ENCODE measurements at regions not wholly inside any gene's neighbourhood (a gene's known extent, or its start where the extent isn't known, plus 50 kb on each side); places are given as distances from the start of the nearest gene placed in this dataset.

GRCh38 chr3:27591312-27592210, 107.4 kb upstream of the SLC4A7 start:
- DNase-seq (ENCODE audit: low spot score) (no peak), ATAC-seq (no peak)

GRCh38 chr3:27590437-27591298, 106.5 kb upstream of the SLC4A7 start:
- DNase-seq (ENCODE audit: low spot score) (no peak), ATAC-seq (no peak)

GRCh38 chr3:27589795-27590194, 105.6 kb upstream of the SLC4A7 start:
- ATAC-seq (no peak), DNase-seq (ENCODE audit: low spot score) (no peak)

GRCh38 chr3:27585429-27585828, 101.2 kb upstream of the SLC4A7 start:
- DNase-seq (ENCODE audit: low spot score), result no peak
- no peak for ATAC-seq

GRCh38 chr3:27584874-27585273, 100.7 kb upstream of the SLC4A7 start:
- no peak for ATAC-seq

GRCh38 chr3:27581852-27582251, 97.7 kb upstream of the SLC4A7 start:
- ATAC-seq (no peak), DNase-seq (ENCODE audit: low spot score) (no peak)

More at GRCh38 chr3:27584874-27585273, 100.7 kb upstream of the SLC4A7 start:
- no peak for DNase-seq (ENCODE audit: low spot score)

GRCh38 chr3:27578032-27578431, 93.8 kb upstream of the SLC4A7 start:
- no peak for DNase-seq (ENCODE audit: low spot score)
- no peak for ATAC-seq

GRCh38 chr3:27577504-27577903, 93.3 kb upstream of the SLC4A7 start:
- ATAC-seq, result no peak
- no peak for DNase-seq (ENCODE audit: low spot score)

- DNase-seq (ENCODE audit: low spot score) (no peak), ATAC-seq (no peak)
Observed at GRCh38 chr3:27576171-27576570, 92.0 kb upstream of the SLC4A7 start.

GRCh38 chr3:27575499-27575898, 91.3 kb upstream of the SLC4A7 start:
- ATAC-seq (no peak), DNase-seq (ENCODE audit: low spot score) (no peak)

- no peak for DNase-seq (ENCODE audit: low spot score)
- no peak for ATAC-seq
Observed at GRCh38 chr3:27574438-27574795, 90.2 kb upstream of the SLC4A7 start.

- ATAC-seq (no peak), DNase-seq (ENCODE audit: low spot score) (no peak)
Observed at GRCh38 chr3:27573780-27574437, 89.7 kb upstream of the SLC4A7 start.

- DNase-seq (ENCODE audit: low spot score), result no peak
- ATAC-seq, result no peak
Observed at GRCh38 chr3:27573138-27573537, 89.0 kb upstream of the SLC4A7 start.

GRCh38 chr3:27571345-27571744, 87.2 kb upstream of the SLC4A7 start:
- DNase-seq (ENCODE audit: low spot score), result no peak
- no peak for ATAC-seq

GRCh38 chr3:27570421-27571106, 86.4 kb upstream of the SLC4A7 start:
- ATAC-seq, result no peak
- no peak for DNase-seq (ENCODE audit: low spot score)

- no peak for ATAC-seq
- DNase-seq (ENCODE audit: low spot score), result no peak
Observed at GRCh38 chr3:27568393-27568792, 84.2 kb upstream of the SLC4A7 start.

- DNase-seq (ENCODE audit: low spot score) (no peak), ATAC-seq (no peak)
Observed at GRCh38 chr3:27567251-27567650, 83.1 kb upstream of the SLC4A7 start.

- ATAC-seq, result no peak
- no peak for DNase-seq (ENCODE audit: low spot score)
Observed at GRCh38 chr3:27565201-27565852, 81.1 kb upstream of the SLC4A7 start.

GRCh38 chr3:27561576-27561975, 77.4 kb upstream of the SLC4A7 start:
- ATAC-seq (no peak), DNase-seq (ENCODE audit: low spot score) (no peak)

- ATAC-seq (no peak), DNase-seq (ENCODE audit: low spot score) (no peak)
Observed at GRCh38 chr3:27560484-27561056, 76.4 kb upstream of the SLC4A7 start.

Measured in left lobe of liver (tissue), 2 donors.